ENCODE measurements at regions not wholly inside any gene's neighbourhood (a gene's known extent, or its start where the extent isn't known, plus 50 kb on each side); places are given as distances from the start of the nearest gene placed in this dataset.

GRCh38 chr12:45605624-45606023, 123.9 kb upstream of the ARID2 start:
- intact Hi-C loops (cut with micrococcal nuclease) (no loop called here), dilution Hi-C loops (cut with MboI; ENCODE audit: extremely low pct_ligation_motif_present, low sequenced_read_pairs) (no loop called here)
- Histone ChIP-seq H3K9me3 (replicated peaks; ENCODE audit: control insufficient read depth, insufficient read depth, low read length) (no peaks in the 10 kb centered on the region), H3K4me3 (replicated peaks in 1 of 3; ENCODE audit: insufficient read depth in 1 of 3, low read depth in 1 of 3, low read length in 3 of 3) (no peak overlapping the region), H3K27me3 (ENCODE audit: control insufficient read depth in 2 of 2, insufficient read depth in 2 of 2, low read length in 2 of 2) (no peaks in the 10 kb centered on the region), H3K27ac (ENCODE audit: insufficient read depth, low read depth, low read length) (no peak overlapping the region), H3K9ac (replicated peaks; ENCODE audit: extremely low read depth, insufficient read depth, low read length) (no peak overlapping the region), H3K4me1 (ENCODE audit: control insufficient read depth, extremely low read depth, insufficient read depth, low read length) (no peaks in the 10 kb centered on the region), H3K4me2 (ENCODE audit: insufficient read depth, low read length) (no peak overlapping the region), H2AFZ (ENCODE audit: low read depth, low read length) (no peak overlapping the region), H3K79me2 (ENCODE audit: control insufficient read depth, insufficient read depth, low read length) (no peaks in the 10 kb centered on the region), H3K36me3 (ENCODE audit: control insufficient read depth in 2 of 2, extremely low read depth in 1 of 2, insufficient read depth in 2 of 2, low read length in 2 of 2) (no peaks in the 10 kb centered on the region), H4K20me1 (replicated peaks; ENCODE audit: control insufficient read depth, extremely low read depth, insufficient read depth, low read length) (no peaks in the 10 kb centered on the region), H3K9me1 (replicated peaks; ENCODE audit: control insufficient read depth, extremely low read depth, insufficient read depth, low read length) (no peaks in the 10 kb centered on the region)
- TF ChIP-seq GATA2 (IDR thresholded peaks at IDR 0.05; ENCODE audit: insufficient read depth, insufficient read length, low read depth, low read length) (no peak), EZH2 (IDR thresholded peaks at IDR 0.05; ENCODE audit: borderline replicate concordance, low read depth, low read length, severe bottlenecking) (no peak), FOS (IDR thresholded peaks at IDR 0.05; ENCODE audit: borderline replicate concordance, insufficient read depth, low read length) (no peak), POLR2AphosphoS5 (IDR thresholded peaks at IDR 0.05; ENCODE audit: insufficient read depth, low read depth, low read length) (no peak), CTCF (IDR thresholded peaks at IDR 0.05; ENCODE audit: extremely low read depth in 1 of 2, insufficient read depth in 1 of 2, low read depth in 1 of 2, low read length in 2 of 2) (no peak), JUN (IDR thresholded peaks at IDR 0.05; ENCODE audit: borderline replicate concordance, insufficient read depth, insufficient read length, low read depth) (no peak), POLR2A (IDR thresholded peaks at IDR 0.05; ENCODE audit: low read depth, low read length) (no peak), MYC (IDR thresholded peaks at IDR 0.05; ENCODE audit: low read depth, low read length) (no peak), MAX (IDR thresholded peaks at IDR 0.05; ENCODE audit: insufficient read depth, insufficient read length) (no peak)
- ChIA-PET POLR2A (no interaction called here), CTCF (interaction anchor here (0.7 kb wide), 1 partner anchor 73 kb away, joined by 3 read pairs; no protein-coding TSS in a partner anchor)
- no TSS peak for BruUV-seq (replicated peaks)
- DNase-seq (ENCODE audit: low read depth, low spot score): no peak
- FAIRE-seq: no peak

Data from endothelial cell of umbilical vein (primary cell).